NCI-H2107 treated with DMSO at 0.1 percent for 48 hours (cell line): ENCODE measurements at regions not wholly inside any gene's neighbourhood (a gene's known extent, or its start where the extent isn't known, plus 50 kb on each side); places are given as distances from the start of the nearest gene placed in this dataset.
A peak's percentile ranks its signal among the peaks of the same experiment; 100 is the strongest.

Experiments used
- DNase-seq: peaks from one replicate; lab custom pipeline; 2025; ENCODE audit not compliant: unreplicated experiment; lab: John Stamatoyannopoulos, UW

- DNase-seq = no peak
These were observed 1643.9 kb downstream of the HACE1 start for GRCh38 chr6:103215847-103216246.

- no peak for DNase-seq
These were observed 1649.0 kb downstream of the HACE1 start for GRCh38 chr6:103210686-103211085.

GRCh38 chr6:103198386-103198785 is 1661.3 kb downstream of the HACE1 start:
- no peak for DNase-seq

GRCh38 chr6:103193413-103193812 is 1666.3 kb downstream of the HACE1 start:
- DNase-seq = no peak

- no peak for DNase-seq
These were observed 1668.2 kb downstream of the HACE1 start for GRCh38 chr6:103191391-103192093.

- no peak for DNase-seq
These were observed 1674.9 kb downstream of the HACE1 start for GRCh38 chr6:103184776-103185175.

- DNase-seq = no peak
These were observed 1675.8 kb downstream of the HACE1 start for GRCh38 chr6:103183831-103184411.

GRCh38 chr6:103178193-103178592 is 1681.5 kb downstream of the HACE1 start:
- DNase-seq = no peak

GRCh38 chr6:103177791-103178190 is 1681.9 kb downstream of the HACE1 start:
- DNase-seq = no peak

- DNase-seq = no peak
These were observed 1684.7 kb downstream of the HACE1 start for GRCh38 chr6:103175056-103175455.

- DNase-seq = no peak
These were observed 1692.2 kb downstream of the HACE1 start for GRCh38 chr6:103167345-103168071.

- DNase-seq = no peak
These were observed 1704.7 kb downstream of the HACE1 start for GRCh38 chr6:103154779-103155572.

- DNase-seq = no peak
These were observed 1706.7 kb downstream of the HACE1 start for GRCh38 chr6:103153016-103153415.

- DNase-seq = no peak
These were observed 1716.8 kb downstream of the HACE1 start for GRCh38 chr6:103142902-103143301.

GRCh38 chr6:103140308-103141027 is 1719.3 kb downstream of the HACE1 start:
- no peak for DNase-seq

GRCh38 chr6:103139377-103139776 is 1720.3 kb downstream of the HACE1 start:
- DNase-seq = no peak

GRCh38 chr6:103124471-103124870 is 1731.0 kb downstream of the GRIK2 start:
- DNase-seq = no peak

- peak; percentile 80 for DNase-seq
These were observed 1729.5 kb downstream of the GRIK2 start for GRCh38 chr6:103122766-103123601.

GRCh38 chr6:103119056-103119455 is 1725.5 kb downstream of the GRIK2 start:
- DNase-seq = no peak

GRCh38 chr6:103114582-103114981 is 1721.1 kb downstream of the GRIK2 start:
- no peak for DNase-seq
